ENCODE measurements at regions not wholly inside any gene's neighbourhood (a gene's known extent, or its start where the extent isn't known, plus 50 kb on each side); places are given as distances from the start of the nearest gene placed in this dataset.
"Not testable (repeated sequence)": the region's sequence is repeated elsewhere in the genome, so short reads cannot be mapped to it uniquely, and the experiment has no call there.

DNA sequence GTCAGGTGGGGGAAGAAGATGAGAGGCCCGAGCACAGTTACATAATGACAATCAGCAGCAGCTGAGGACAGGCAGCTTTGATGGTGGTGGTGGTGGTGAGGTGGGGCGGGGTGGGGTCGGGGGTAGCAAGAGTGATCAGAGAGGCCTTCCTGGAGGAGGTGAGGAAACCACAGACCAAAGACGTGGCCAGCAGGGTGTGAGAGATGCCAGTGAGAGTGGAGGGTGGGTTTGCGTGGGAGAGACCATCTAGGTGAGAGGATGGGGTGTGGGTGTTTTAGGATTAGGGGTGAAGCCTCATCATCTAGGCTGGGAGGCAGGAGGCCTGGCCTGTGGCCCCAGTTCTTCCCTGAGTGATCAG is 76.0 kb upstream of the TOX2 start:
- no peak overlapping the region for H3K4me3 ChIP-seq (ENCODE audit: low read depth, low read length)
- no peak for DNase-seq (ENCODE audit: low read depth)

DNA sequence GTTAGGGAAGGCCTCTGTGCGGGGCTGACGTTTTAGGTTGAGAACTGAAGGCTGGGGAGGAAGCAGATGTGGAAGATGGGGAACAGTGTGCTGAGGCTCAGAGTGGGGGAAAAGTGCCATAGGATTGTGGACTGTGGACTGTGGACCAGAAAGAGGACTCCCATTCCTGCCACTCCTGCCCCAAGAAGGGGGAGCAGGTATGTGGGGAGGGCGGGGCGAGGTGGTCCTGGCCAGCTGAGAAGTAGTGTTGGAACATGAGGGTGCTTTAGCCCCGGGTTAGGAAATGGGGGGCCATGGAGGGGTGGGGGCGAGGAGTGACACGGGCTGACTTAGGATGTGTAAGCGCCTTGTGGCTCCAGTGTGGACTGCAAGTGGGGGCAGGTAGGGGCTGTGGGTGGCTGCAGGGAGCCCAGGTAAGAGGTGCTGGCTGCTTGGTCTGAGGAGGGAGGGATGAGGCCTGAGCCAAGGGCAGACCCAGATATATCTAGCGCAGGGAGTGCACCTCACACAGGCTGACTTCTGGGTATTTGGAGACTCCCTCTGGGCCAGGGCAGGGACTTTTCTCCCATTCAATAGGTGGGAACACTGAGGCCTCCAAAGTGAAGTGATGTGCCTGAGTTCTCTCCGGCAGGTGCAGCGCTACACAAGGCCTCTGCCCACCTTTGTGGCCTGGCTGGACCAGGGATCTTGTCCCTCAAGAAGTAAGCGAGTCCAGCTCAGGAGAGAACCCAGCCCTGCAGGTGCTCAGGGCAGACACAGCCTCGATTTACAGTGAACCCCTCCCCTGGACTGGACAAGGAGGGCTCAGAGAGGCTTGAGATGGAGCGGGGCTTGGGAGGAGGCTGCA is 76.6 kb upstream of the TOX2 start:
- H3K4me3 ChIP-seq (ENCODE audit: low read depth, low read length), result no peak overlapping the region
- no peak for DNase-seq (ENCODE audit: low read depth)

- no peak overlapping the region for H3K4me3 ChIP-seq (ENCODE audit: low read depth, low read length)
- DNase-seq (ENCODE audit: low read depth), result no peak
Observed at GRCh38 chr20:43836790-43837189, 77.9 kb upstream of the TOX2 start.

DNA sequence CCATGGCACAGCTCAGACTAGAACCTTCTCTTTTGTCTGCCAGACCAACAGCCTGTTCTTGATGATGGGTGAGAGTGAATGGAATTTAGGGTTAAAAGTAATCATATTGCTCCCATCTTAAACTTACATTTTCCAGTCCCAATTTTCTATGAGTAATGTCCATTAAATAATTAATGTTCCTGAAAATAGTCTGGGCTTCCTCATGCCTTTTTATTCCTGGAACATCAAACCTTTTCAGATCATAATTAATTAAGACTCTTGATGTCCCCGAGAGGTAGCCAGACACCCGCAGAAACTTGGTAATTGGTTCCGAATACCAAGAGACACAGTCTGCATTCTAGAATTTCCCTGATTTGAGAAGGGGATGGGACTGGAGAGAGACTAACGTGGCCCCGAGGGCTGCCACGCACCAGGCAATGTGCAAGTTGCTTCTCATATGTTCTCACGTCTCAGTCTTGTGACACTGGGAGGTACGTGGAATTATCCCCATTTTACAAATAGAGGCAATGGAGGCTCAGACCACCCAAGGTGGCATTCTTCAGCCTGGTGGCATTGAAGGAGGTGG is 78.6 kb upstream of the TOX2 start:
- DNase-seq (ENCODE audit: low read depth), result no peak
- H3K4me3 ChIP-seq (ENCODE audit: low read depth, low read length), result no peak overlapping the region

GRCh38 chr20:43833511-43834395 is 80.9 kb upstream of the TOX2 start:
- no peak overlapping the region for H3K4me3 ChIP-seq (ENCODE audit: low read depth, low read length)
- DNase-seq (ENCODE audit: low read depth), result no peak

DNA sequence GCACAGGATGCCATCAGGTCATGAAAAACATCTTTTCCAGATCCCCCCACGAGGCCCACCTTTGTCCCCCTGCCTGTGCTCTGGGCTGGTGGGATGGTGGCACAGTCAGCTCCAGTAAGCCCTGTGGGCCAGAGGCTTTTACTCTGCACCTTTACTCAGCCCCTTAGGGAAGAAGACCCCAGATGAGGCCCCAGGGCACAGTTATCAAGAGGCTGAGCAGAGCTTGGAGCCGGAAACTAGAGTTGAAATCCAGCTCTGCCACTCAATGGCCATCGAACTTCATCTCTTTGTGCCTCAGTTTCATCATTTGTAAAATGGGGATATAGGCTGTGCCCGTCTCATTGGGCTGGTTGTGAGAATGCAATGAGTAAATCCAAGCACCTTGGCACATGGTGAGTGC is 81.7 kb upstream of the TOX2 start:
- DNase-seq (ENCODE audit: low read depth), result no peak

GRCh38 chr20:43832096-43832816 is 82.4 kb upstream of the TOX2 start:
- H3K4me3 ChIP-seq (ENCODE audit: low read depth, low read length), result no peak overlapping the region
- no peak for DNase-seq (ENCODE audit: low read depth)

More for the DNA sequence above, 81.7 kb upstream of the TOX2 start:
- H3K4me3 ChIP-seq (ENCODE audit: low read depth, low read length), result no peak overlapping the region

GRCh38 chr20:43831481-43832065 is 83.1 kb upstream of the TOX2 start:
- no peak overlapping the region for H3K4me3 ChIP-seq (ENCODE audit: low read depth, low read length)

DNA sequence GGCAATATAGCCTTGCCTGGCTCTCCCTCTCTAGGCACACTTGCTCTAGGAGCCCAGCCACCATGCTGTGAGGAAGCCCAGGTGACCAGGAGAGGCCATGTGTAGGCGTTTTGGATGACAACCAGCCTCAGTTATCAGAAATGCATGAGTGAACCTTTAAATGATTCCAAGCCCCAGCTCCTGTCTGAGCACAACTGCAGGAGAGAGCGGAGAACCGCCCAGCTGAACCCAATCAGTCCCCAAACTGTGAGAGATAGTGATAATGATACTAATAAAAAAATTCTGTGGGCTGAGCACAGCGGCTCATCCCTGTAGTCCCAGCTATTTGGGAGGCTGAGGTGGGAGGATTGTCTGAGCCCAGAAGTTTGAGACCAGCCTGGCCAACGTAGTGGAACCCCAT is 83.8 kb upstream of the TOX2 start:
- no peak overlapping the region for H3K4me3 ChIP-seq (ENCODE audit: low read depth, low read length)
- no peak for DNase-seq (ENCODE audit: low read depth)

More at GRCh38 chr20:43831481-43832065, 83.1 kb upstream of the TOX2 start:
- no peak for DNase-seq (ENCODE audit: low read depth)

DNA sequence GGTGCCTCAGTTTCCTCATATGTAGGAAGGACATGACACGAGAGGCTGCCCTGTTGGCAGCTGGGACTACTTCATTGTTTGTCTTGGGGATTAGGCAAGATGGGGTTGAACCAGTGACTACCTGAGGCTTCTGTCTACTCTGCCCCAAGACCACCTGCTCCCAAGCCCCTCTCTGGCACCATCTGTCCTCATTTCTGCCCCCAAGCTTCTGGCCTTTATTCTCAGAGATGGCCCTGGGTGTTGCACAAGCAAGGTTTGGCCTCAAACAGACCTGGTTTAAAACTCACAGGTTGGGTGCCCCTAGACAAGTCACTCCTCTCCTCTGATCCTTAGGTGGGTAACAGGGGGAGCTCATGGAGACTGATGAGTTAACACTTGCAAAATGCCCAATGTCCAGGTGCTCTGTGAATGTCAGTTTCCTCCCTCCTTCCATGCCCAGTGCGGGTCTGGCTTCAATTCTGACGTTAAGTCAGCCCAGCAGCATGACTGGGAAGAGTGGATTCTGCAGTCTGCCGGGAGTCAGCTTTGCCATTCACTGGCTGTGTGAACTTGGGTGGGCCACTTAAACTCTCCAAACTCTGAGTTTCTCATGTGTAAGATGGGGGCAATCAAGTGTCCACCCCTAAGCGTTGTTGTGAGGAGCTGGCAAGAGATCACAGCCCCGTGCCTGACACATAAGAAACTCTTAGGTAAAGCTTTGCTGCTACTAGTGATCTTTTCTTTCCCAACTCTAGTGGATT is 84.5 kb upstream of the TOX2 start:
- DNase-seq (ENCODE audit: low read depth), result no peak
- no peak overlapping the region for H3K4me3 ChIP-seq (ENCODE audit: low read depth, low read length)

DNA sequence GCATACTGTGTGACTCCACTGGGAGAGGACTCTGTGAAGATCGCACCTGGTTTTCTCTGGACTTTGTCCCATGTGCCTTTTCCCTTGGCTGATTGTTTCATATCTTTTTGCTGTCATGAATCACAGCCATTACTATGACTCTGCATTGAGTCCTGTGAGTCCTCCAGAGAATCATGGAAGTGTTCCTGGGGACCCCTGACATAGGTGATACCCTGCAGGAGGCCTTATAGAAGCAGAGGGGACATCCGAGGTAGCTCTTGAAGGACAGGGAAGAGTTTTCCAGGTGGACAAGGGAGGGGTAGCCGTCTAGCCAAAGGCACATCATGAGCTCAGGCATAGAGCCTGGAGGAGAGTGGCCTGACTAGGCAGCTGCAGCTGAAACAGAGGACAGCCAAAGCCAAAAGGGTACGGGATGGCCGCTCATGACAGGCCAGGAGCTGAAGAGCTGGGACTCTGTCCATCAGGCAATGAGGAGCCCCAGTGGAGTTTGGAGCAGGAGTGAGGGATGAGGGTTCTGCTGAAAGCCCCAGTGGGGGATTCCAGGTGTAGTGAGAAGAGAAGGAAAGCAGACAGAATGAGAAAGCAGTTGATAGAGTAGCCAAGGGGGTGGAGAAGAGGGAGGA is 86.6 kb upstream of the TOX2 start:
- DNase-seq (ENCODE audit: low read depth), result no peak

DNA sequence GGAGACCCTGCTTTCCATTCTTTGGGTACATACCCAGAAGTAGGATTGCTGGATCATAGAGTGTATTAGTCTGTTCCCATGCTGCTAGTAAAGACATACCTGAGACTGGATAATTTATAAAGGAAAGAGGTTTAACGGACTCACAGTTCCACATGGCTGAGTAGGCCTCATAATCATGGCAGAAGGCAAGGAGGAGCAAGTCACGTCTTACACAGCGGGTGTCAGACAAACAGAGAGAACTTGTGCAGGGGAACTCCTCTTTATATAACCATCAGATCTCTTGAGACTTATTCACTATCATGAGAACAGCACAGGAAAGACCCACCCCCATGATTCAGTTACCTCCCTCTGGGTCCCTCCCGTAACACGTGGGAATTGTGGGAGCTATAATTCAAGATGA is 87.7 kb upstream of the TOX2 start:
- H3K4me3 ChIP-seq (ENCODE audit: low read depth, low read length); DNase-seq (ENCODE audit: low read depth): not testable (repeated sequence)

More for the DNA sequence above, 86.6 kb upstream of the TOX2 start:
- no peak overlapping the region for H3K4me3 ChIP-seq (ENCODE audit: low read depth, low read length)

DNA sequence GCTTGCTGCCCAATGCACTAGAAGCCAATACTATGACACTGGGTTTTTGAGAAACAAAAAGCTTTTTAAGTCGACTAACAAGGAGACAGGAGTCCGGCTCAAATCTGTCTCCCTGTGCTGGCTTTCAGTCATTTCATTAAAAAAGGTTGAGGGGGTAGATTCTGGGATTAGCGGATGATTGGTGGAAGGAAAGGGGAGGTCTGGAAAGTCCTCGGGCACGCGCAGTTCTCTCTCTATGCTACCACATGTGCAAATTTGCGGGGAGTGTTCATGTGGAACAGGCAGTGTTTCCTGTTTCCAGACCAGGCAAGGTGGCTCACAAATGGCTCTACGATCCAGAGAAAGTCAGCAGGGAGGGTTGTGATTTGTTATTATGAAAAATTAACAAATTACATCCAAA is 89.1 kb upstream of the TOX2 start:
- H3K4me3 ChIP-seq (ENCODE audit: low read depth, low read length), result no peak overlapping the region
- no peak for DNase-seq (ENCODE audit: low read depth)

- no peak overlapping the region for H3K4me3 ChIP-seq (ENCODE audit: low read depth, low read length)
- no peak for DNase-seq (ENCODE audit: low read depth)
Observed at GRCh38 chr20:43825051-43825402, 89.6 kb upstream of the TOX2 start.

GRCh38 chr20:43824309-43825050 is 90.2 kb upstream of the TOX2 start:
- DNase-seq (ENCODE audit: low read depth), result no peak

DNA sequence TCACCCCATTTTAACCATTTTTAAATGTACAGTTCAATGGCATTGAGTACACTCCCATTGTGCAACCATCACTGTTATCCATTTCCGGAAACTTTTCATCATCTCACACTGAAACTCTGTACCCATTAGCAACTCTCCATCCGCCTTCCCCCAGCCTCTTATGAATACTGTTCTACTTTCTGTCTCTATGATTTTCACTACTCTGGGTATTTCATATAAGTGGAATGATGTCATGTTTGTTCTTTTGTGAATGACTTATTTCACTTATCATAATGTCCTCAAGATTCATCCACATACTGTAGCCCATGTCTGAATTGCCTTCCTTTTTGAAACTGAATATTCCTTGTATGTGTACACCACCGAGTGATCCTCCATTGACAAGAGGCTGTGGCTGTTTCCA is 92.9 kb upstream of the TOX2 start:
- DNase-seq (ENCODE audit: low read depth), result no peak
- H3K4me3 ChIP-seq (ENCODE audit: low read depth, low read length), result no peak overlapping the region

More at GRCh38 chr20:43824309-43825050, 90.2 kb upstream of the TOX2 start:
- H3K4me3 ChIP-seq (ENCODE audit: low read depth, low read length), result no peak overlapping the region

- H3K4me3 ChIP-seq (ENCODE audit: low read depth, low read length), result no peak overlapping the region
- DNase-seq (ENCODE audit: low read depth), result no peak
Observed at GRCh38 chr20:43820731-43821330, 93.8 kb upstream of the TOX2 start.
